CD4-positive, alpha-beta T cell treated with Interleukin-6 for 4 hours (primary cell): ENCODE measurements at regions not wholly inside any gene's neighbourhood (a gene's known extent, or its start where the extent isn't known, plus 50 kb on each side); places are given as distances from the start of the nearest gene placed in this dataset.
"Not testable (repeated sequence)": the region's sequence is repeated elsewhere in the genome, so short reads cannot be mapped to it uniquely, and the experiment has no call there.

Source experiments
- DNase-seq: peaks from one replicate; pipeline ENCODE4 v3.0.0-alpha.2; 2020; ENCODE audit warnings: mixed read lengths

DNA sequence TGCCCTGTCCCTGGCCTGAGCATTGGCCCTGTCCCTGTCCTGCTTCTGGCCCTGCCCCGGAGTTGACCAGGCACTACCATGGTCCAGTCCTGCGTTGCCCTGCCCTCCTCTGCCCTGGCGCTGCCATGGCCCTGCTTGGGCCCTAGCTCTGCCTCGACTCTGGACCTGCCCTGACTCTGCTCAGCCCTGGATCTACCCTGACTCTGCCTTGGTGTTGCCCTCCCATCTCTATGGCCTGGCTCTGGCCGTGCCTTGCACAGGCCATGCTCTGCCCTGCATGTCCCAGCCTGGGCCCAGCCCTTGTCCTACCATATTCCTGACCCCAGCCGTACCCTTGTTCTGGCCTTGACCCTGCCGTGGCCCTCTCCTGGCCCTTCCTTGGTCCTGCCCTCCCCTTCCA, 235.7 kb downstream of the GOLGA6L6 start:
- DNase-seq: not testable (repeated sequence)

DNA sequence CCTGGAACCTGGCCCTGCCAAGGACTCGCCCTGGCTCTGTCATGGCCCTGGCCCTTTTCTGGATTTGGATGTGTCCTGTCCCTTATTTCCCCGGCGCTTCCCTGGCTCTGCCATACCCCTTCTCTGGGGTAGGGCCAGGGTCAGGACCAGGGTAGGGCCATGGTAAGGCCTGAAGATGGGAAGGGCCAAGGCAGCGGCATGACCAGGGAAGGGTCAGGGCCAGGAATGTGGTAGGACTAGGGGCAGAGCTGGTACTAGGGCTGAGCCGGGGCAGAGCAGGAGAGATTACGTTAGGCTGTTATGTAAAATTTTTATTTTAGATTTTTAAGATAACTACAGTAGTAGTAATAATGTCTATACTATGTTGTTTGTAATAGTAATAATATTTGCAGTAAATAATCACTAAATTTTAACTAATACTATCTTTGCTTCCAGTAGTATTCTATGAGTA, 236.6 kb downstream of the GOLGA6L6 start:
- not testable (repeated sequence) for DNase-seq

DNA sequence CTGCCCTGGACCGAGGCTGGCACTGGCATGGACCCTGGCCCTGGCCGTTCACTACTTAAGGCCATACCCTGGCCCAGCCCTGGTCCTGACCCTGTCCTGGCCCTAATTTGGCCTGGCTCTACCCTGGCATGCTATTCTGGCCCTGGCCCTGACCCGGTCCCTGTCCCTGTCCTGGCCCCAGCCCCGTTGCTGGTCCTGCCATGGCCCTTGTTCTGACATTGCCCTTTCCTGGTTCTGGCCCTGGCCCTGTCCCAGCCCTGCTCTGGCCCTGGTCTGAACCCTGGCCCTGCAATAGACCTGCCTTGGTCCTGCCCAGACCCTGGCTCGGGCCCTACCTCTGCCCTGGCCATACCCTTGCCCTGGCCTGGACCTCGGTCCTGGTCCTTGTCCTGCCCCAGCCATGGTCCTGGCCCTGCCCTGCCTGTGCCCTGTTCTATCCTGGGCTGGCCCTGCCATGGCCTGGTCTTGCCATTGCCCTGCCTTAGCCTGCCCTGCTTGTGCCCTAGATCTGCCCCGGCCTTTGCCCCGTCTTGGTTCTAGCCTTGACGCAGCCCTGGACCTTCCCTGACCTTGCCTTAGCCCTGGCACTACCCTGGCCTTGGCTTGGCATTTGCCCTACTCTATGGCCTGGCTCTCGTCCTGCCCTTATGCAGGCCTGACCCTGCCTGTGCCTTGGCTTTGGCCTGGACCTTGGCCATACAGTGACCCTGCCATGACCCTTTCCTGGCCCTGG, 237.2 kb downstream of the GOLGA6L6 start:
- DNase-seq: not testable (repeated sequence)

DNA sequence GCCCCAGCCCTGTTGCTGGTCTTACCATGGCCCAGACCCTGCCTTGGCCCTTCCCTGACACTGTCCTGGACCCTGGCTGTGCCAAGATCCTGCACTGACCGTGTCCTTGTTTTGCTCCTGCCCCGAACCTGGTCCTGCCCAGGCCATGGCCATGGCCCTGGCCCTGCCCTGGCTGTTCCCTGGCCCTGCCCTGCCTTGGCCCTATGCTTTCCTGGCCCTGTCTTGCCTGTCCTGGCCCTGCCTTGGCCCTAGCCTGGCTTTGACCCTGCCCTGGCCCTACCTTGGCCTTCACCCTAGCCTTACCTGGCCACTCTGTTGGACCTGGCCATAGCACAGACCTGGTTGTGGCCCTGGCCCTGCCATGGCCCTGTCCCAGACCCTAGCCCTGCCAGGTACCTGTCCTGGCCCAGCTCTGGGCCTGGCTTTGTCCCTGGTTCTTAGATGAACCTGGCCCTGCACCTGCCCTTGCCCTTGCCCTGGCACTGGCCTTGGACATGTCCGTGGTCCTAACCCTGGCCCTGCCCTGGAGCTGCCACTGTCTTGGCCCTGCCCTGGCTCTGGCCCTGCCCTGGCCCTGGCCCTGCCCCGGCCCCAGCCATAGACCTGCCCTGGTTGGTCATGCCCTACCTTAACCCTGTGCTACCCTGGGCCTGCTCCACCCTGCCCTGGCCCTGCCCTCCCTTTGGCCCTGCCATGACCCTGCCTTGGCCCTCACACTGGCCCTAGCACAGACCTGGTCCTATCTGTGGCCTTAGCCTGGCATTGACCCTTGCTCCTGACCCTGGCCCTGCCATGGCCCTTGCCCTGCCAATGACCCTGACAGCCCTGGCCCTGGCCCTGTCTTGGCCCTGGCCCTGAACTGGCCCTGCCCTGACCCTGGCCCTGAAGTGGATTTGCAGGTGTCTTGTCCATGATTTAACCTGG, 238.1 kb downstream of the GOLGA6L6 start:
- DNase-seq: not testable (repeated sequence)

- DNase-seq: not testable (repeated sequence)
These were observed 239.2 kb downstream of the GOLGA6L6 start for GRCh38 chr15:20302141-20303069.

DNA sequence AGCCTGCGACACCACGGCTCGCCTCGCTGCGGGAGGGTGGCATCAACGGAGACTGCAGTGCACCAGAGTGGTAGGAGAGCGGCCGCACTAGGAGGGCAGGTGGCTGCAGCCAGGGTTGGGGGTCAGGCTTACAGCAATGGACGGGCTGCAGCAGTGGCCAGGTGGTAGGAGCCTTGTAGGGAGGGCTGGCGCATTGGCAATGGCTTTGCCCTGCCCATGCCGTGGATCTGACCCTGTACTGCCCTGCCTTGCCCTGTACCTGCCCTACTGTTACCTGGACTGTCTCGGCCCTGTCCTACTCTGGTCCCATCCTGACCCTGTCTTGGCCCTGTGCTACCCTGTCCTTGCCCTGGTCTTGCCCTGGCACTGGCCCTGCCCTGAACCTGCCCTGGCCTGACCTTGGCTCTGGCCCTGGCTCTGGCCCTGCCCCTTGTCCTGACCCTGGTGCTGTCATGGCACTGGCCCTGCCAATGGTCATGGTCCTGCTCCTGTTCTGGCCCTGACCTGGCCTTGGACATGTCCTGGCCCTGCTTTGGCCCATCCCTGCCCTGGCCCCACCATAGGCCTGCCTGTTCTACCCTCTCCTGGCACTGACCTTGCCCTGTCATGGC, 240.0 kb downstream of the GOLGA6L6 start:
- not testable (repeated sequence) for DNase-seq

GRCh38 chr15:20301041-20301390, 240.6 kb downstream of the GOLGA6L6 start:
- not testable (repeated sequence) for DNase-seq

GRCh38 chr15:20300351-20301040, 241.1 kb downstream of the GOLGA6L6 start:
- DNase-seq: not testable (repeated sequence)

- not testable (repeated sequence) for DNase-seq
These were observed 243.9 kb downstream of the GOLGA6L6 start for GRCh38 chr15:20297603-20298123.

GRCh38 chr15:20296261-20296660, 245.3 kb downstream of the GOLGA6L6 start:
- not testable (repeated sequence) for DNase-seq

GRCh38 chr15:20295238-20295811, 246.3 kb downstream of the GOLGA6L6 start:
- no peak for DNase-seq

- no peak for DNase-seq
These were observed 246.9 kb downstream of the GOLGA6L6 start for GRCh38 chr15:20294651-20295237.

DNA sequence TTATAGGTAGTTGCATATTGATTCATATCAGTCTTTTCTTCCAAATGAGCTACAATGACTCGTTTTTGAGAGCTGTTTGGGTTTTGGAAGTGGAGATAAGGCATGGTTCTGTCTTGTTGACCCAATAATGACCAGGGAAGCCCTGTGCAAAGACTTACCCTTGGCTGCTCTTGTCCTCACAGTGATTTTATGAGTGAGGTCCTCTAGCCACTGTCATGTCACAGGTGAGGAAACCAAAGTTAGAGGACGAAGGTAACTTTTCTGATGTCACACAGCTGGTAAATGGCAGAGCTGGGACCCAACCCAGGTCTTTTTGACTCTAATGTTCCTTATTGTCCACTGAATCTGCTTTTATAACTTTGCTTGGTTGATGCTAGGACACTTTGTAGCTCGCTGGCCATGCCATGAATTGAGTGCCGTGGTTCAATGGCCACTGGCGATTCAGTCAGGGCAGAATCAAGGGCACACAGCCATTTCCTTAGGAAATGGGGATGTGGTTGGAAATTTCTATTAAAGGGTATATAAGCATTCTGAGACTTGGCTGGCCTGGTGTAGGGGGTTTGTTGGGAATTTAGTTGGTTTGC, 249.1 kb downstream of the GOLGA6L6 start:
- not testable (repeated sequence) for DNase-seq

GRCh38 chr15:20291616-20292015, 250.0 kb downstream of the GOLGA6L6 start:
- DNase-seq: not testable (repeated sequence)

- not testable (repeated sequence) for DNase-seq
These were observed 251.0 kb downstream of the GOLGA6L6 start for GRCh38 chr15:20290606-20291005.

DNA sequence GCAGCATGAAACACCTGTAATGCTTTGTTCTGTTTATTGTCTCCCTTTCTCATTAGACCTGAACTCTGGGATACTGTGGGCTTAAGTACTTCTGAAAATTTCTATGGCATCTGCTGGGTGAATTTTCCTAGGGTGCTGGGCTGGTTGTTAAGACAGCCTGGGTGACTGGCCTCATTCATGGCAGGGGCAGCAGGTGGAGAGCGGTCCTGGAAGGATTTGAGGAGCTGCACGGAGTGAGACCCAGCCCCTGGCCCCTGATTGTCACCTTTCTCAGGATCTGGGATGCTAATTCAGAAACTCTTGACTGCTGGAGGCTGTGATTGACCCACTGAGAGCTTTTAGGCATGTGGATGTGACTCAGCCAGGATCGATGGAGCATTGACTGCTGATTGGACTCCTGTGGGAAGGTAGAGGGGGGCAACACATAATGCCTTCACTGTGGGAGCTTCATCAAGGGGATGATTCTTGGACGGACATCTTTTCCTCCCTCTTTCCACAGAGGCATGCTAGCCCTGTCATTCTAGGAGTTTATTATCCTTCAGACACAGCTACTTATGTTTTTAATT, 252.0 kb downstream of the GOLGA6L6 start:
- not testable (repeated sequence) for DNase-seq

DNA sequence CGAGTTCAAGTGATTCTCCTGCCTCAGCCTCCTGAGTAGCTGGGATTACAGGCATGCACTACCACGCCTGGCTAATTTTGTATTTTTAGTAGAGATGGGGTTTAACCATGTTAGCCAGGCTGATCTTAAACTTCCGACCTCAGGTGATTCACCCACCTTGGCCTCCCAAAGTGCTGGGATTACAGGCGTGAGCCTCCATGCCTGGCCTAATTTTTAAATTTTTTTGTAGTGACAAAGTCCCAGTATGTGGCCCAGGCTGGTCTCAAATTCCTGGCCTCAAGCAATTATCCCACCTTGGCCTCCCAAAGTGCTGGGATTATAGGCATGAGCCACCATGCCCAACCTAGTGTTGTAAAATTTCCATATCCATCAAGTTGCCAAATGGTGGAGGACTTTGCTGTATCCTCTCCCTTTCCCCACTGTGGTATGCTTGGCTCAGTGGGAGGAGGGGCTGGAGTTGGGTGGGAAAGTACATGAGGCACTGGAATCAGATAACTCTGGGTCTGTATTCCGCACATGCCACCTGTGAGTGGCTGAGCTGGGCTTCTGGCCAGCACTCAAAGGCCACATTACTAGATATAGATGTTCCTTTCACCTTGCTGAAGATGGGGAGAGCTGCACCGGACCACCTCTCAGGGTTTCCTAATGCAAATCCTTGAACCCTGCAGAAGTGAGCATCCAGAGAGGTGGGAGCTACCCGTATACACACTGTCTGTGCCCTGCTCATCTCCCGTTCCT, 252.6 kb downstream of the GOLGA6L6 start:
- not testable (repeated sequence) for DNase-seq

- DNase-seq: not testable (repeated sequence)
These were observed 255.0 kb downstream of the GOLGA6L6 start for GRCh38 chr15:20286559-20286958.
